Small intestine (tissue), 7 donors: ENCODE measurements at regions not wholly inside any gene's neighbourhood (a gene's known extent, or its start where the extent isn't known, plus 50 kb on each side); places are given as distances from the start of the nearest gene placed in this dataset.

Source experiments
- DNase-seq, 2 donors: peaks; one replicate each; pipeline versions ENCODE4 v3.0.0 to v3.0.0-alpha.2; 2013
- FAIRE-seq: peaks from 2 replicates; lab custom pipeline; 2012; peaks lifted over from hg19 to GRCh38; lab: Jason Lieb, UNC
- H3K27ac ChIP-seq, 3 donors: one replicate each; pipeline ENCODE4 v1.5.1; 2013; ENCODE audit warnings: low read length in 2 of 3, mild to moderate bottlenecking in 2 of 3, control low read depth in 1 of 3, inconsistent platforms in 1 of 3, low read depth in 1 of 3, moderate library complexity in 1 of 3
- H3K27me3 ChIP-seq, 3 donors: one replicate each; pipeline ENCODE4 v1.6.1; 2013; ENCODE audit warnings: low read length in 3 of 3, inconsistent platforms in 1 of 3; ENCODE audit not compliant: control insufficient read depth in 3 of 3, insufficient read depth in 3 of 3
- H3K36me3 ChIP-seq, 3 donors: one replicate each; pipeline ENCODE4 v1.6.1; 2013; ENCODE audit warnings: low read length in 3 of 3, inconsistent platforms in 1 of 3, low read depth in 1 of 3, mild to moderate bottlenecking in 1 of 3, moderate library complexity in 1 of 3; ENCODE audit not compliant: control insufficient read depth in 3 of 3, insufficient read depth in 2 of 3
- H3K4me1 ChIP-seq, 3 donors: one replicate each; pipeline ENCODE4 v1.6.1; 2013; ENCODE audit warnings: low read length in 2 of 3, inconsistent platforms in 1 of 3, low read depth in 1 of 3, mild to moderate bottlenecking in 1 of 3, moderate library complexity in 1 of 3; ENCODE audit not compliant: control insufficient read depth in 3 of 3, insufficient read depth in 2 of 3
- H3K4me3 ChIP-seq, 3 donors: one replicate each; pipeline ENCODE4 v1.5.1; 2013; ENCODE audit warnings: low read length in 3 of 3, control low read depth in 1 of 3, inconsistent platforms in 1 of 3, low read depth in 1 of 3, mild to moderate bottlenecking in 1 of 3, moderate library complexity in 1 of 3
- H3K9me3 ChIP-seq, 2 donors: one replicate each; pipeline ENCODE4 v1.6.1; 2013; ENCODE audit warnings: low read depth in 1 of 2, low read length in 1 of 2; ENCODE audit not compliant: control insufficient read depth in 2 of 2, insufficient read depth in 1 of 2
- WGBS, 3 donors: extraction: QIAGEN DNeasy Blood & Tissue Kit; methylation state at CpG; one replicate each; pipeline ENCODE4 v1.1.7; 2013; 5-methylcytosine and 5-hydroxymethylcytosine counted together
- donor health status: healthy with polysubstance abuse.
- donor health status: control.
- donor health status: control.
- donor health status: Bipolar disorder and iron deficiency.
- donor health status: healthy.

GRCh38 chr20:47423586-47423985 is 67.1 kb upstream of the ZMYND8 start:
- Histone ChIP-seq H3K4me3 (no peak overlapping the region), H3K27me3 (no peaks in the 10 kb centered on the region), H3K4me1 (no peaks in the 10 kb centered on the region), H3K36me3 (no peaks in the 10 kb centered on the region), H3K9me3 (peaks cover 0 to 17% of the 10 kb centered on the region in 2 donors), H3K27ac (no peak overlapping the region)
- WGBS, 3 donors: 84 to 91% (median 90%) methylated on average over 5 of the region's 5 CpGs
- DNase-seq (no peak), FAIRE-seq (no peak)

DNA sequence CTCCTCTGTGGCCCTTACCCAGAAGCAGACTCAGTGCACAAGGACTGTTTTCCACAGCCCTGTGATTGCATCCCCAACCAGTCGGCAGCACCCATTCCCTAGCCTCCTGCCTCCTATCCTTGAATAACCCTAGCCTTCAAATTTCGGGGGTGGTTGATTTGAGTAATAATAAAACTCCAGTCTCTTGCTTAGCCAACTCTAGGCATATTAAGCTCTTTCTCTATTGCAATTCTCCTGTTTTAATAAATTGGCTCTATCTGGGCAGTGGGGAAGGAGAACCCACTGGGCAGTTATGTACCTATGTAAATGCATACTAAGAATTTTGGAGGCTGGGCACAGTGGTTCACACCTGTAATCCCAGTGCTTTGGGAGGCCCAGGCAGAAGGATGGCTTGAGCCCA is 70.6 kb upstream of the ZMYND8 start:
- FAIRE-seq (no peak), DNase-seq (no peak)
- Histone ChIP-seq H3K4me3 (no peak overlapping the region), H3K9me3 (peaks cover 0 to 17% of the 10 kb centered on the region in 2 donors), H3K27ac (no peak overlapping the region), H3K4me1 (no peaks in the 10 kb centered on the region), H3K27me3 (no peaks in the 10 kb centered on the region), H3K36me3 (no peaks in the 10 kb centered on the region)
- 90 to 95% (median 91%) methylated on average over 2 of the region's 2 CpGs for WGBS, 3 donors

GRCh38 chr20:47427746-47428145 is 71.2 kb upstream of the ZMYND8 start:
- Histone ChIP-seq H3K27ac (no peak overlapping the region), H3K9me3 (peaks cover 0 to 17% of the 10 kb centered on the region in 2 donors), H3K36me3 (no peaks in the 10 kb centered on the region), H3K4me1 (no peaks in the 10 kb centered on the region), H3K27me3 (no peaks in the 10 kb centered on the region), H3K4me3 (no peak overlapping the region)
- FAIRE-seq: no peak
- 90 to 95% (median 93%) methylated on average over 4 of the region's 4 CpGs for WGBS, 3 donors
- no peak for DNase-seq

DNA sequence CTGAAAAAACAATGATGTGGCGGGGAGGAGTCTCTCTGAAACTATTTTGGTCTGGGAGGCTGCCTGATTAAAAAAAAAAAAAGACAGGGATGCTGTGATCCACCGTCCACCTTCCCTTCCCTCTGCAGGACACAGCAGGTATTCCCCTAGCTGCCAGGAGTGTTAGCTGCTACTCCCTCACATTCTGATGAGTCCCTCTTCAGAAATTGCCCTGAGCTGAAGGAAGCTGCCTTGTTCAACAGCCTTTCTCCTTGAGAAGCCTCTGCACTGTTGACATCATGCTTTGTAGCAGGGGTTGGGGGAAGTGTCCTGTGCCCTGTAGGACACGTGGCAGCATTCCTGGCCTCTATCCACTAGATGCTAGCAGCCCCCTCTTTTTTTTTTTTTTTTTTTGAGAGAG is 71.7 kb upstream of the ZMYND8 start:
- Histone ChIP-seq H3K27ac (no peak overlapping the region), H3K4me3 (no peak overlapping the region), H3K36me3 (no peaks in the 10 kb centered on the region), H3K4me1 (no peaks in the 10 kb centered on the region), H3K27me3 (no peaks in the 10 kb centered on the region), H3K9me3 (peaks cover 0 to 17% of the 10 kb centered on the region in 2 donors)
- WGBS, 3 donors: 68 to 71% (median 71%) methylated on average over 3 of the region's 3 CpGs
- FAIRE-seq (no peak), DNase-seq (no peak)

- H3K4me3 ChIP-seq: no peak overlapping the region
- no peaks in the 10 kb centered on the region for H3K4me1 ChIP-seq
- peaks cover 0 to 17% of the 10 kb centered on the region in 2 donors for H3K9me3 ChIP-seq
- FAIRE-seq (no peak), DNase-seq (no peak)
- no peak overlapping the region for H3K27ac ChIP-seq
- WGBS, 3 donors: 78 to 89% (median 84%) methylated on average over 4 of the region's 4 CpGs
- H3K27me3 ChIP-seq: no peaks in the 10 kb centered on the region
- H3K36me3 ChIP-seq: no peaks in the 10 kb centered on the region
Observed at GRCh38 chr20:47428851-47429336, 72.4 kb upstream of the ZMYND8 start.

- no peak for FAIRE-seq
- Histone ChIP-seq H3K4me3 (no peak overlapping the region), H3K27ac (no peak overlapping the region), H3K36me3 (no peaks in the 10 kb centered on the region), H3K4me1 (no peaks in the 10 kb centered on the region), H3K27me3 (no peaks in the 10 kb centered on the region), H3K9me3 (peaks cover 0 to 17% of the 10 kb centered on the region in 2 donors)
- WGBS, 3 donors: 96 to 97% (median 97%) methylated on average over 3 of the region's 3 CpGs
- DNase-seq: no peak
Observed at GRCh38 chr20:47429409-47429808, 72.3 kb upstream of the NCOA3 start.

- H3K4me1 ChIP-seq: no peaks in the 10 kb centered on the region
- FAIRE-seq (no peak), DNase-seq (no peak)
- no peak overlapping the region for H3K27ac ChIP-seq
- H3K4me3 ChIP-seq: no peak overlapping the region
- WGBS, 3 donors: 91 to 93% (median 92%) methylated on average over 5 of the region's 5 CpGs
- no peaks in the 10 kb centered on the region for H3K27me3 ChIP-seq
- peaks cover 0 to 17% of the 10 kb centered on the region in 2 donors for H3K9me3 ChIP-seq
- no peaks in the 10 kb centered on the region for H3K36me3 ChIP-seq
Observed at GRCh38 chr20:47430862-47431588, 70.7 kb upstream of the NCOA3 start.

DNA sequence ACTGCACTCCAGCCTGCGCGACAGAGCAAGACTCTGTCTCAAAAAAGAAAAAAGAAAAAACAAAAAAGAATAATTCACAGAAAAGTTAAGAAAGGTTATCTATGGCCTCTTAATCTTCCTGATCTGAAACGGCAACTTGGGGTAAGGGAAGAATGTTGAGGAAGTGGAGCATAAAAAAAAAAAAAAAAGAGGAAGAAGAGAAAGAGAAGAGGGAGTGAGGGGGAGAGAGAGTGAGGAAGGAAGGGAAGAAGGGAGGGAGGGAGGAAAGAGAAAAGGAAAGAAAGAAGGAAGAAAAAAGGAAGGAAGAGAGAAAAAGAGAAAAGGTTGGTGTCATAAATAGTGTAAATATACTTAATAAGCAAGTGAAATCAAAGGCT is 68.9 kb upstream of the NCOA3 start:
- no peak overlapping the region for H3K27ac ChIP-seq

More for the DNA sequence above, 68.9 kb upstream of the NCOA3 start:
- no peak for FAIRE-seq
- Histone ChIP-seq H3K27me3 (no peaks in the 10 kb centered on the region), H3K4me3 (no peak overlapping the region), H3K36me3 (no peaks in the 10 kb centered on the region), H3K4me1 (no peaks in the 10 kb centered on the region), H3K9me3 (peaks cover 0 to 3% of the 10 kb centered on the region in 2 donors)
- DNase-seq: no peak
- 66 to 69% (median 68%) methylated on average over 3 of the region's 3 CpGs for WGBS, 3 donors
